ENCODE measurements at regions not wholly inside any gene's neighbourhood (a gene's known extent, or its start where the extent isn't known, plus 50 kb on each side); places are given as distances from the start of the nearest gene placed in this dataset.

GRCh38 chr14:51449681-51450080 is 202.0 kb upstream of the FRMD6 start:
- no peak for TF ChIP-seq EZH2phosphoT487 (IDR thresholded peaks at IDR 0.05; ENCODE audit: borderline replicate concordance)
- TF ChIP-seq, protein P1, sequence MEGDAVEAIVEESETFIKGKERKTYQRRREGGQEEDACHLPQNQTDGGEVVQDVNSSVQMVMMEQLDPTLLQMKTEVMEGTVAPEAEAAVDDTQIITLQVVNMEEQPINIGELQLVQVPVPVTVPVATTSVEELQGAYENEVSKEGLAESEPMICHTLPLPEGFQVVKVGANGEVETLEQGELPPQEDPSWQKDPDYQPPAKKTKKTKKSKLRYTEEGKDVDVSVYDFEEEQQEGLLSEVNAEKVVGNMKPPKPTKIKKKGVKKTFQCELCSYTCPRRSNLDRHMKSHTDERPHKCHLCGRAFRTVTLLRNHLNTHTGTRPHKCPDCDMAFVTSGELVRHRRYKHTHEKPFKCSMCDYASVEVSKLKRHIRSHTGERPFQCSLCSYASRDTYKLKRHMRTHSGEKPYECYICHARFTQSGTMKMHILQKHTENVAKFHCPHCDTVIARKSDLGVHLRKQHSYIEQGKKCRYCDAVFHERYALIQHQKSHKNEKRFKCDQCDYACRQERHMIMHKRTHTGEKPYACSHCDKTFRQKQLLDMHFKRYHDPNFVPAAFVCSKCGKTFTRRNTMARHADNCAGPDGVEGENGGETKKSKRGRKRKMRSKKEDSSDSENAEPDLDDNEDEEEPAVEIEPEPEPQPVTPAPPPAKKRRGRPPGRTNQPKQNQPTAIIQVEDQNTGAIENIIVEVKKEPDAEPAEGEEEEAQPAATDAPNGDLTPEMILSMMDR (conservative IDR thresholded peaks at IDR 0.05; ENCODE audit: low read length): no peak
- H3F3A ChIP-seq (ENCODE audit: low read depth): no peaks in the 10 kb centered on the region

DNA sequence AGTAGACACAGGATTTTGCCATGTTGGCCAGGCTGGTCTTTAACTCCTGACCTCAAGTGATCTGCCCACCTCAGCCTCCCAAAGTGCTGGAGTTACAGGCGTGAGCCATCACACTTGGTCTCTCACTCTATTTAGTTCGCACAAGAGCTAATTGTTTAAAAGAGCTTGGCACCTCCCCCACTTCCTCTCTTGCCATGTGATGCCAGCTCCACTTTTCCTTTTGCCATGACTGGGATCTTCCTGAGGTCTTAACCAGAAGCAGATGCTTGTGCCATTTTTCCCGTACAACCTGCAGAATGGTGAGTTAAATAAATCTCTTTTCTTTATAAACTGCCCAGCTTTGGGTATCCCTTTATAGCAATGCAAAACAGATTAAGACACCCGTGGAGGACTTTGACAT is 200.1 kb upstream of the FRMD6 start:
- no peaks in the 10 kb centered on the region for H3F3A ChIP-seq (ENCODE audit: low read depth)
- no peak overlapping the region for H3K4me3 ChIP-seq (ENCODE audit: low read length, poor library complexity, severe bottlenecking)
- H3K36me3 ChIP-seq (ENCODE audit: insufficient read depth, low read length): no peaks in the 10 kb centered on the region
- H3K4me1 ChIP-seq (ENCODE audit: insufficient read depth, low read length, poor library complexity, severe bottlenecking): no peaks in the 10 kb centered on the region
- no peak overlapping the region for H3K4me2 ChIP-seq (ENCODE audit: low read depth, low read length, poor library complexity, severe bottlenecking)
- no peaks in the 10 kb centered on the region for H3K79me2 ChIP-seq (ENCODE audit: insufficient read depth, low read length)
- no peak overlapping the region for H3K9ac ChIP-seq (ENCODE audit: low read depth, low read length, poor library complexity, severe bottlenecking)
- H3K9me3 ChIP-seq (ENCODE audit: insufficient read depth, low read depth, low read length): no peaks in the 10 kb centered on the region
- H3K27me3 ChIP-seq (ENCODE audit: insufficient read depth, low read length, poor library complexity, severe bottlenecking): no peaks in the 10 kb centered on the region
- no peaks in the 10 kb centered on the region for H3K9me2 ChIP-seq (replicated peaks; ENCODE audit: low read depth, low read length)
- TF ChIP-seq, protein P1 (conservative IDR thresholded peaks at IDR 0.05; ENCODE audit: low read length): no peak
- TF ChIP-seq EZH2phosphoT487 (IDR thresholded peaks at IDR 0.05; ENCODE audit: borderline replicate concordance): no peak
- H4K20me1 ChIP-seq (ENCODE audit: insufficient read depth, low read length, poor library complexity, severe bottlenecking): no peaks in the 10 kb centered on the region
- H2AFZ ChIP-seq (ENCODE audit: low read length): no peak overlapping the region

More at GRCh38 chr14:51449681-51450080, 202.0 kb upstream of the FRMD6 start:
- Histone ChIP-seq H2AFZ (ENCODE audit: low read length) (no peak overlapping the region), H3K79me2 (ENCODE audit: insufficient read depth, low read length) (no peaks in the 10 kb centered on the region), H3K4me3 (ENCODE audit: low read length, poor library complexity, severe bottlenecking) (no peak overlapping the region), H3K9ac (ENCODE audit: low read depth, low read length, poor library complexity, severe bottlenecking) (no peak overlapping the region), H3K27me3 (ENCODE audit: insufficient read depth, low read length, poor library complexity, severe bottlenecking) (no peaks in the 10 kb centered on the region), H3K4me2 (ENCODE audit: low read depth, low read length, poor library complexity, severe bottlenecking) (no peak overlapping the region), H3K4me1 (ENCODE audit: insufficient read depth, low read length, poor library complexity, severe bottlenecking) (no peaks in the 10 kb centered on the region), H3K9me3 (ENCODE audit: insufficient read depth, low read depth, low read length) (no peaks in the 10 kb centered on the region), H4K20me1 (ENCODE audit: insufficient read depth, low read length, poor library complexity, severe bottlenecking) (no peaks in the 10 kb centered on the region), H3K36me3 (ENCODE audit: insufficient read depth, low read length) (no peaks in the 10 kb centered on the region), H3K9me2 (replicated peaks; ENCODE audit: low read depth, low read length) (no peaks in the 10 kb centered on the region)

DNA sequence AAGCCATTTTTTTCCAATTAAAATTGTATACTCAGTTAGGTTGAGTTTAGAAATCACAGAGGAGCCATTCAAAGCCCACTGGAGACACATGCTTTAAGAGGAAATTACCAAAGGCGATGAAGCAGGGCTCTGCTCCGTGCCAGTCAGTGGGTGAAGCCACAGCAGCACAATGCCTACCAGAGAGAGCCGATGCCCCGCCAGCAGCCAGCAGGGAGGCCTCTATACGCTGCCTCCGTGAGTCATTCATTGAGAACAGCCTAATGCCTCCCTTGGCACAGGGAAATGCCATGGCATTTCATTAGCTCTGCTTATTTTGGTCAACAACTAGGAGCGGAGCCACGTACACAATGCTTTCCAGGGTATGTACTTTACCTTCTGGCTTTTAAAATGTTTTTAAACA is 197.8 kb upstream of the FRMD6 start:
- H2AFZ ChIP-seq (ENCODE audit: low read length): no peak overlapping the region
- no peaks in the 10 kb centered on the region for H3K36me3 ChIP-seq (ENCODE audit: insufficient read depth, low read length)
- H3F3A ChIP-seq (ENCODE audit: low read depth): no peaks in the 10 kb centered on the region
- H3K27me3 ChIP-seq (ENCODE audit: insufficient read depth, low read length, poor library complexity, severe bottlenecking): no peaks in the 10 kb centered on the region
- H3K4me2 ChIP-seq (ENCODE audit: low read depth, low read length, poor library complexity, severe bottlenecking): no peak overlapping the region
- TF ChIP-seq EZH2phosphoT487 (IDR thresholded peaks at IDR 0.05; ENCODE audit: borderline replicate concordance): no peak
- TF ChIP-seq, protein P1 (conservative IDR thresholded peaks at IDR 0.05; ENCODE audit: low read length): no peak
- no peak overlapping the region for H3K9ac ChIP-seq (ENCODE audit: low read depth, low read length, poor library complexity, severe bottlenecking)
- no peaks in the 10 kb centered on the region for H3K4me1 ChIP-seq (ENCODE audit: insufficient read depth, low read length, poor library complexity, severe bottlenecking)
- H3K9me2 ChIP-seq (replicated peaks; ENCODE audit: low read depth, low read length): no peaks in the 10 kb centered on the region
- H3K9me3 ChIP-seq (ENCODE audit: insufficient read depth, low read depth, low read length): no peaks in the 10 kb centered on the region
- no peaks in the 10 kb centered on the region for H3K79me2 ChIP-seq (ENCODE audit: insufficient read depth, low read length)
- no peaks in the 10 kb centered on the region for H4K20me1 ChIP-seq (ENCODE audit: insufficient read depth, low read length, poor library complexity, severe bottlenecking)
- H3K4me3 ChIP-seq (ENCODE audit: low read length, poor library complexity, severe bottlenecking): no peak overlapping the region
